Gastrocnemius medialis (tissue), 4 donors: ENCODE measurements at regions not wholly inside any gene's neighbourhood (a gene's known extent, or its start where the extent isn't known, plus 50 kb on each side); places are given as distances from the start of the nearest gene placed in this dataset.

ENCODE experiments used
- ATAC-seq, 2 donors: fragments of 150-250 bp; one replicate each; pipeline ENCODE4 v1.9.1; 2016
- DNase-seq, 2 donors: peaks; one replicate each; pipeline ENCODE4 v3.0.0-alpha.2; 2019
- H3K27ac ChIP-seq, 4 donors: fragments of 200-600 bp; sonication (generic); 1 replicate in 1 of 4; 2 replicates in 3 of 4; pipeline ENCODE4 v1.5.1; 2016 to 2018; ENCODE audit warnings: mild to moderate bottlenecking in 2 of 4, moderate library complexity in 1 of 4
- H3K27me3 ChIP-seq, 3 donors: fragments of 200-600 bp; sonication (generic) in 2 of 3; 1 replicate in 1 of 3; 2 replicates in 2 of 3; pipeline versions ENCODE4 v1.5.1 to v1.6.0; 2016 to 2019; ENCODE audit warnings: mild to moderate bottlenecking in 1 of 3, moderate library complexity in 1 of 3
- H3K36me3 ChIP-seq, 2 donors: fragments of 200-600 bp; sonication (generic) in 1 of 2; one replicate each; pipeline ENCODE4 v1.5.1; 2017 to 2018
- H3K4me1 ChIP-seq, 2 donors: fragments of 200-600 bp; sonication (generic) in 1 of 2; one replicate each; pipeline ENCODE4 v1.5.1; 2016 to 2017; ENCODE audit warnings: mild to moderate bottlenecking in 2 of 2
- H3K4me3 ChIP-seq, 4 donors: fragments of 200-600 bp; sonication (generic) in 3 of 4; 1 replicate in 1 of 4; 2 replicates in 3 of 4; pipeline ENCODE4 v1.5.1; 2016 to 2019; ENCODE audit warnings: mild to moderate bottlenecking in 2 of 4
- H3K9me3 ChIP-seq, 3 donors: fragments of 200-600 bp; sonication (generic) in 2 of 3; 1 replicate in 1 of 3; 2 replicates in 2 of 3; pipeline ENCODE4 v1.5.1; 2016 to 2019
- CTCF ChIP-seq, 5 experiments: fragments of 450-650 bp in 3 of 5; fragments of 200-600 bp in 2 of 5; sonication (generic) in 2 of 5; IDR thresholded peaks in 4 of 5; conservative IDR thresholded peaks in 1 of 5; 1 replicate in 4 of 5; 2 replicates in 1 of 5; pipeline ENCODE4 v1.5.1; 2016 to 2019; ENCODE audit warnings: antibody characterized with exemption in 5 of 5, mild to moderate bottlenecking in 3 of 5, moderate library complexity in 3 of 5
- POLR2A ChIP-seq, 2 donors: fragments of 450-650 bp; IDR thresholded peaks; one replicate each; pipeline ENCODE4 v1.6.1; 2017; ENCODE audit warnings: antibody characterized with exemption in 2 of 2, mild to moderate bottlenecking in 2 of 2, moderate library complexity in 2 of 2
- in situ Hi-C, 4 donors: fragments of 200-750 bp; cut with MboI; loops; one replicate each; pipeline versions ENCODE4 v1.15.0 to v1.8.0; 2017; ENCODE audit warnings: low sequenced_read_pairs in 4 of 4
- intact Hi-C: fragments of 100-400 bp; cut with DNase I; formaldehyde crosslinking; loops from one replicate; pipeline ENCODE4 v1.15.1; 2023; ENCODE audit warnings: low total_unique reads

DNA sequence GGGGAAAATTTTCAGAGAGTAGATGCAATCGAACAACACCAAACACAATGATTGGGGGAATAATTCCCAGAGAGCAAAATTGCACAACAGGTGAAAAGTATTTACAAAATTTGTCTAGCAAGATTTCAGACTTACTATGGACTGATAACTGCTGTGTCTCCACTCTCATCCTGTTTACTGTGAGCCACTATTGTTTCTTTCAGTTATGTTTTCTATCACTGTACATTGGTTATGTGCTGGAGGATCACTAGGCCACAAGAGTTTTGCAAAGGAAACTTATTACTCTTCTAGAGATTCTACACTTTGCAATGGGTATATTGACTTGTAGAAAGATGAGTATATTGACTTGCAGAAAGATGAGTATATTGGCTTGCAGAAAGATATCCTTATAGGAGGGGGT, 934.1 kb upstream of the CRIM1 start:
- Histone ChIP-seq H3K4me1 (no peaks in the 10 kb centered on the region), H3K27ac (no peak overlapping the region), H3K4me3 (no peak overlapping the region), H3K9me3 (no peaks in the 10 kb centered on the region), H3K27me3 (no peaks in the 10 kb centered on the region), H3K36me3 (no peaks in the 10 kb centered on the region)
- ATAC-seq (no peak), DNase-seq (no peak)
- in situ Hi-C loops (loop anchor here in 1 of 4 donors (25.0 kb wide), 1 partner anchor 1334 kb away; no protein-coding TSS in a partner anchor), intact Hi-C loops (no loop called here)
- TF ChIP-seq CTCF (IDR thresholded peaks at IDR 0.05 in 4 of 5, conservative IDR thresholded peaks at IDR 0.05 in 1 of 5) (no peak), POLR2A (IDR thresholded peaks at IDR 0.05) (no peak)

DNA sequence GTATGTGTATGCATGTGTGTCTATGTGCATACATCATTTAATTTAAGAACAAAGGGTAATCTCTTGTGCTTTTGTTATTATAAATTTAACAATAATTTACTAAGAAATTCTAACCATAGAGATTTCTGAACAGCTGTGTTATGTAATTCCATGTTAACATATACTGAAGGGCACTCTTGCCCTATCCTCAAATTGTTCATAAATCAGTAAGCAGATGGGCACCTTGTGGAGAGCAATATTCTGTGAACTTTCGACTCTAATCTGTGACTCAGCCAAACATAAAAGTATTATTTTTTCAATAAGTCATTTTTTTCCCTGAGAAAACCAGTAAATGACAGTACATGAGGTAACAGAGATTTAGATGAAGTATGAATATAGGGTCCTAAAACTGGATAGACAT, 938.3 kb upstream of the CRIM1 start:
- Histone ChIP-seq H3K4me3 (no peak overlapping the region), H3K9me3 (no peaks in the 10 kb centered on the region), H3K27me3 (no peaks in the 10 kb centered on the region), H3K36me3 (no peaks in the 10 kb centered on the region), H3K27ac (no peak overlapping the region), H3K4me1 (no peaks in the 10 kb centered on the region)
- ATAC-seq (no peak), DNase-seq (no peak)
- TF ChIP-seq CTCF (IDR thresholded peaks at IDR 0.05 in 4 of 5, conservative IDR thresholded peaks at IDR 0.05 in 1 of 5) (no peak), POLR2A (IDR thresholded peaks at IDR 0.05) (no peak)
- in situ Hi-C loops, result loop anchor here in 1 of 4 donors (25.0 kb wide), 1 partner anchor 1330 kb away; no protein-coding TSS in a partner anchor
- intact Hi-C loops, result loop anchor here (10.0 kb wide), 1 partner anchor 1742 kb away; no protein-coding TSS in a partner anchor

DNA sequence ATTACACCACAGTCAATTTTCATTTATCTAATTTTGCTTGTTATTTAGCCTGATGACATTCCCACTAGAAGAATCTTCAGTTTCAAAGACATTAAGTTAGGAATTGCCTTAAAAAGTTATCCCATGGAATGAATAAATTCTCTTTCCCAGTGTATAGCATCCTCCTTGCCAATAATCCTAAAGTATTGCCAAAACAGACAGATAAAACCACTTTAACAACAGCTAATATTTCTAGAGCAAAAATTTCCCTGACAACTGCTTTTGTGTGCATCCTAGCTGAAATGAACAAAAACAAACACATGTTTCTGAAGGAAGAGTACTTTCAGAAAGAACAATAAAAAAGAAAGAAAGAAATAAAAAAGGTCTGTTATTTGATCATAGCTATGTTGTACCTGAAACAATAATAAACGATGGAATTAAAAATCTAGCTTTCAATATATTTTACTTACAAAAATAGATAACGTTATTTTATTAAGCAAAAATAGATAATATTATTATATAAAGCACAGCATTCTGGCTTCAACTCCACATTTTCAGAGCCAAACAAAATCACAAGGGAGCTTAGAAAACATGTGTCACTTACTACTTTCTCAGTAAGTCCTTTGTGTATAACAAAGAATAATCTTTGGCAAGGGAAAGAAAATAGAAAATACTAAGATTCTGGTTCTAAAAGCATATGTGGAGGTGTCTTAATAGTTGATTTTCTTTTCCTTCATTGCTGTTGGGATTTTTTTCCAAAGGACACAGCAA, 939.0 kb upstream of the CRIM1 start:
- Histone ChIP-seq H3K27me3 (no peaks in the 10 kb centered on the region), H3K27ac (no peak overlapping the region), H3K4me1 (no peaks in the 10 kb centered on the region), H3K4me3 (no peak overlapping the region), H3K9me3 (no peaks in the 10 kb centered on the region), H3K36me3 (no peaks in the 10 kb centered on the region)
- in situ Hi-C loops (loop anchor here in 1 of 4 donors (25.0 kb wide), 1 partner anchor 1329 kb away; no protein-coding TSS in a partner anchor), intact Hi-C loops (loop anchor here (10.0 kb wide), 1 partner anchor 1742 kb away; no protein-coding TSS in a partner anchor)
- TF ChIP-seq POLR2A (IDR thresholded peaks at IDR 0.05), result no peak
- TF ChIP-seq CTCF (IDR thresholded peaks at IDR 0.05 in 4 of 5, conservative IDR thresholded peaks at IDR 0.05 in 1 of 5), result no peak
- no peak for ATAC-seq
- no peak for DNase-seq

- in situ Hi-C loops, result loop anchor here in 1 of 4 donors (25.0 kb wide), 1 partner anchor 1329 kb away; no protein-coding TSS in a partner anchor
Observed at GRCh38 chr2:35415942-35416341, 939.6 kb upstream of the CRIM1 start.

More at GRCh38 chr2:35415942-35416341, 939.6 kb upstream of the CRIM1 start:
- H3K27ac ChIP-seq, result no peak overlapping the region
- H3K4me1 ChIP-seq, result no peaks in the 10 kb centered on the region
- TF ChIP-seq CTCF (IDR thresholded peaks at IDR 0.05 in 4 of 5, conservative IDR thresholded peaks at IDR 0.05 in 1 of 5) (no peak), POLR2A (IDR thresholded peaks at IDR 0.05) (no peak)
- no peaks in the 10 kb centered on the region for H3K27me3 ChIP-seq
- H3K9me3 ChIP-seq, result no peaks in the 10 kb centered on the region
- ATAC-seq (no peak), DNase-seq (no peak)
- intact Hi-C loops, result loop anchor here (10.0 kb wide), 1 partner anchor 1741 kb away; no protein-coding TSS in a partner anchor
- H3K4me3 ChIP-seq, result no peak overlapping the region
- H3K36me3 ChIP-seq, result no peaks in the 10 kb centered on the region
